ENCODE measurements at regions not wholly inside any gene's neighbourhood (a gene's known extent, or its start where the extent isn't known, plus 50 kb on each side); places are given as distances from the start of the nearest gene placed in this dataset.
A peak's percentile ranks its signal among the peaks of the same experiment; 100 is the strongest.
"Not testable (repeated sequence)": the region's sequence is repeated elsewhere in the genome, so short reads cannot be mapped to it uniquely, and the experiment has no call there.

DNA sequence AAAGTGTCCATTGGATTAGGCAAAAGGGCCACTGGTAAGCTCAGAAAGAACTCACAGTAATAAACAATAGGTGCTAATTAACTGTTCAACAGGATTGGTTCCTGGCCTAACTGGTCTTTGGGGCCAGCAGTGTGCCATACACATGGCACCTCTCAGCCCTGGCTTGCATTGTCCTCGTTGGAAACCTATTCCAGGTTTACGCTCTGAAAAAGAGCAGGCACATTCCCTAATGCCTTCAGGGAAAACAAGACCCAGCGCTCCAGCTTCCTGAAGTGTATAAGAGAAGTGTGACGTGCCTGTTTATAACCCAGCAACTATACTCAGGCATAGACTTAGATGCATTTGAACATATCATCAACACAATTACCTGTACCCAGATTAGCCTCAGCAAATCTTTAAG lies 51.9 kb upstream of the RBM47 start:
- ATAC-seq, result no peak

DNA sequence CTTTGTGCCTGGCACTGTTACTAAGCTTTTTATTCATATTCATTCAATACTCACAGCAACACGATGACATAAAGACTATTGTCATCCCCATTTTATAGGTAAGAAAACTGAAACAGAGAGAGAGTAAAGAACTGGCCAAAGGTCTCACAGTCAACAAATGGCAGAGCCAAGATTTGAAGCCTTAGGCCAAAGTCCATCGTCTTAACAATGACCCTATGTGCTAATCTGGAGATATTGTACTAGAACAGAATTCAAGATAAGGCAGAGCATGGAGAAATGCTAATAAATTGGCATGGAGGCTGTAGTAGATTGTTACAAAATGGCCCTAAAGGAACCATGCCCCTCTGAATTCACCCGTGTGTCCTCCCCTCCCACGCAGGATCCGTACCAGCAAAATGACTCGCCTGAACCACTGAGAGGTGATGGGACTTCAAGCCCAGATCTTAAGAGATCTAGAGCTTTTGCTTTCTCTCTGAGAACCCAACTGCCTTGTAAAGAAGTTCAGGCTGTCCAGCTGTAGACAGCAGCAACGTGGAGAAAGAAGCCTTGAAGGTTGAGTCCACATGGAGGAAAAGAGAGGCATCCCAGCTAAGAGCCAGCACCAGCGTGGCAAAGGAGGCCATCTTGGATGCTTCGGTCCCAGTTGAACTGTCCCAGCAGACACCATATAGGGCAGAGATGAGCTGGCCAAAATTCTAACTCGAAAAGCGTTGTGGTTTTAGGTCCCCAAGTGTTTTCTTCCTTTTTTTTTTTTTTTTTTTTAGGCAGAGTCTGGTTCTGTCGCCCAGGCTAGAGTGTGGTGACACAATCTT lies 52.8 kb upstream of the RBM47 start:
- no peak for ATAC-seq

DNA sequence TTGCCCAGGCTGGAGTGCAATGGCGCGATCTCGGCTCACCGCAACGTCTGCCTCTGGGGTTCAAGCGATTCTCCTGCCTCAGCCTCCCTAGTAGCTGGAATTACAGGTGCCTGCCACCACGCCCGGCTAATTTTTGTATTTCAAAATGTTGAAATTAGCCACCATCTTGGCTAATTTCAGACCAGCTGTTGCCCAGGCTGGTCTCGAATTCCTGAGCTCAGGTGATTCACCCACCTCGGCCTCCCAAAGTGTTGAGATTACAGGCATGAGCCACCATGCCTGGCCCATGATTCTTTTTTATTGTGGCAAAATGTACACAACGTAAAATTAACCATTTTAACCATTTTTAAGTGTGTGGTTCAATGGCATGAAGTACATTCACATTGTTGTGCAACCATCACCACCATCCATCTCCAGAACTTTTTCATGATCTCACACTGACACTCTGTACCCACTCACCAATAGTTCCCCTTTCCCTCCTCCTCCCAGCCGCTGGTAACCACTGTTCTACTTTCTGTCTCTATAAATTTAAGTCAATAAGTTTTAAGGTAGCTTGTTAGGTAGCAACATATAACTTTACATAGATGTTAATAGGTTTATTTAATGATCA lies 54.0 kb upstream of the RBM47 start:
- ATAC-seq, result not testable (repeated sequence)

DNA sequence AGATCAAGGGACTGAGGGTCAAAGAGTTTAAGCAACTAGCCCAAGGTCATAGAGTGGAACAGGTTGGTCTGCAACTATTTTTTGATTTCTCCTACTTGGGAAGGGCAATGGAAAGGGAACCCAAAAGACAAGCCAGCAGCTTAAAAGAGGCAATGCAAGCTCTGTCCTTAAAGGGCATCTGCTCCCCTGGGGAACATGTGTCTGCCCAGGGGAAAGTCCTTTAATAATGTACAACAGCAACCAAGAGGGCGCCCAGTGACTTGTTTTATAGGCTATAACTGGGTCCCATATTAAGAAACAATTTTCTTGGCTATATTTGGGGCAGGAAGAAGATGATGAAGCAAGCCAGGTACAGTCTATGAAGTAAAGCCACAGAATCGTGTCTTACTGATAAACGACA lies 54.7 kb upstream of the RBM47 start:
- ATAC-seq, result no peak

GRCh38 chr4:40685300-40685699 lies 55.6 kb upstream of the RBM47 start:
- ATAC-seq, result peak; percentile 56

DNA sequence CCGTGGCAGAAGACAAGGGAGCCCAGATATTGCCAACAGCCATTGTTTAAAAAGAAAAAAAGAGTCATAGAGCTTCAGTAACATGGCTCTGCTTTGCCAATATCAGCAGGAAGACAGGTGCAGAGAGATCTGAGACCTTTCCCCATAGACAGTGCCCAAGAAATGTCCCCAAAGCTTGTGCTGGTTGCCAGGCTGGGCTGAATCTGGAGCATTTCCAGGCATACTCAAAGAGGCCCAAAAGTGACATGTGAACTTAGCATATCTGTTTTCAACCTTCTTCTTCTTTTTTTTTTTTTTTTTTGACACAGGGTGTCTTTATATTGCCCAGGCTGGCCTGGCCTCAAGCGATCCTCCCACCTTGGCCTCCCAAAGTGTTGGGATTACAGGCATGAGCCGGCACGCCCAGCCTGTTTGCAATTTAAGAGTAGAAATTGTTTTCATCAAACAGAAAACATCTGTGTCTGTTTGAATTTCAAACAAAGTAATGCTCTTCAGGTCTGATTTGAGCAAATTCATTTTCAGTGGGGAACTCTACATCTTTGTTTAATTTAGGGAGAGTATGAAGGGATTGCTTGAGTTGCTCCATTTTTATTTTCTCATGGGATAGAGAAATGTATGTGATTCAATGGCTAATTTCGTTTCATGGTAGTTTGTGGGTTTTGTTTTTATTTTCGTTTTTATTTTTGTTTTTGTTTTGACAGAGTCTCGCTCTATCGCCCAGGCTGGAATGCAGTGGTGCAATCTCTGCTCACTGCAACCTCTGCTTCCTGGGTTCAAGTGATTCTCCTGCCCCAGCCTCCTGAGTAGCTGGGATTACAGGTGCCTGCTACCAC lies 56.6 kb upstream of the RBM47 start:
- no peak for ATAC-seq

DNA sequence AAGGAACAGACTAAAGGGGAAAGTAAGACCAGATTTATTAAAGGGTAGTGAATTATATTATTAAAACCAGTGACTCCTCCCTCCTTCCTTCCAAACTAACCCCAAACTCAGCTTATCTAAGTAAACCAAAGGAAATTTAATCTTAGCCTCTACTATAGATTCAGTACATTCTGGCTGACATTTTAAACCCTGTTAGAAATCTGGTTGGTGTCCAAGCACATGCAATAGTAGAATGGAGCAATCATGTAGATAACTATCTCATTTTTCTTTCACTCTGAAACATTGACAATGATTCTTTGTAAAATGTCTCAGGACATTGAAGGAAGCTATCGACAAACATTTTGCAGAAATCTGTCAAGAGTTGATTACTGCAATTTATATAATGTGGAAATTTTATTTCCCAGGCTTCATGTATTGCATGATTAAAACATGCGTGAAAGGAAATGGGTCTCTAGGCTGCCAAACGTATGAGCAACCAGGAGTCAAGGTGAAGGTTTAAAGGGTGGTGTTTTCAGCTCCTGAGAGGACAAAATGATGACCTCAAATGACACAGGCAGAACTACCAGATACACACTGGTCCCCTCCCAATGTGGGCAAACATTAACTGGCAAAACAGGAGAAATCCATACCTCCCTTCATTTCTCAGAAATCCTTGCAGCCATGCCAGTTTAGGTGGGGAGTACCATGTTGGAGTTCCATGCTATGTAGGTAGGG lies 58.2 kb upstream of the RBM47 start:
- ATAC-seq, result no peak

DNA sequence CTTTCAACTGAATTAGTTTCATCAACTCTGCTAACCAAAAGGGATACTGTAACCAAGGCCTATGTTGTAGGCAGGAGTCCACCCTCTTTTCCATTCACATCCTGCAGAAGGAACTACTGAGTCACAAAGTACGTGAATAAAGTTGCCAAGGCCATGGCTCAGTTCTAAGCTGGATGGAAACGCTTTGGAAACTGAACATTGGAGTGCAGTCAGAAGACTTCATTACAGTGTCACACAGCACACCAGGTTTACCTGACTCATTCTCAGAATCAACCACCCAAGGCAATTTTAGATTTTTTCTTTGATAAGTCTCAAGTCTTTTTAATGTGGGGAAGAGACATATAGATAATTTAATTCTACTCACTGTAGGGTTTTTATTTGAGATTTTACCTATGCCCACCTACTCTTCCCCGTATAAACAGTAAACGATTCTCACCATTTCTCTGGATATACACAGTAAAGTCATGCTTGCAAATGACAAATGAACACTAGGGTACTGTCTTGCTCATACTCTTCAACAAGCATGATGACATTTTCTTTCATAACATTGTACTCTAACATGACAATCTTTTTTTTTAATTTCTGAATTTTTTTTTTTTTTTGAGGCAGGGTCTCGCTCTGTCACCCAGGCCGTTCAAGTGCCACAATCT lies 58.9 kb upstream of the RBM47 start:
- peak; percentile 29 for ATAC-seq

GRCh38 chr4:40693946-40694345 lies 55.8 kb upstream of the NSUN7 start:
- ATAC-seq, result no peak

DNA sequence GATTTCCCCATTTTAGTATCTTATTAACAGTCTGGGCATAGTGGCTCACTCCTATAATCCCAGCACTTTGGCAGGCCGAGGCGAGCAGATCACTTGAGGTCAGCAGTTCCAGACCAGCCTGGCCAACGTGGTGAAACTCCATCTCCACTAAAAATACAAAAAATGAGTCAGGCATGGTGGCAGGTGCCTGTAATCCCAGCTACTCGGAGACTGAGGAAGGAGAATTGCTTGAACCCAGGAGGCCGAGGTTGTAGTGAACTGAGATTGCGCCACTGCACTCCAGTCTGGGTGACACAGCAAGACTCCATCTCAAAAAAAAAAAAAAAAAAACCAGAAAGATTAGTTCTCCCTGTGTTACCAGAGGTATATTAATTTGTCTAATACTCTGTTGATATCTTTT lies 52.3 kb upstream of the NSUN7 start:
- not testable (repeated sequence) for ATAC-seq

GRCh38 chr4:40698733-40699132 lies 51.0 kb upstream of the NSUN7 start:
- no peak for ATAC-seq

DNA sequence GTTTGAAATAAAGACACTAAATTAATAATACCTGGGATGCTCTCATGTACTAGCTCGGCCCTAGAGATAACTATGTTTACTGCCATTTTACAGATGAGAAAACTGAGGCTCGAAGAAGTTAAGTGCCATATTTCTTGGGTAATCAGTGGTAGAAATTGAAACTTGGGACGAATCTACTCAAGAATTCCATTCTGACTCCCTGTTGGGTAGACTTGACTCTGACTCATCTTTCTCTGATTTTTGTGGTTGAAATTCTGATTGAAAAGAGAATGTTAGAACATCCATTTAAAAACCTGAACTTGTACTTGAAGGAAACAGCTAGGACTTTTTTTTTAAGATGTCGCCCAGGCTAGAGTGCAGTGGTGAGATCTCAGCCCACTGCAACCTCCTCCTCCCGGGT lies 50.1 kb upstream of the NSUN7 start:
- no peak for ATAC-seq
